ENCODE measurements at regions not wholly inside any gene's neighbourhood (a gene's known extent, or its start where the extent isn't known, plus 50 kb on each side); places are given as distances from the start of the nearest gene placed in this dataset.

DNA sequence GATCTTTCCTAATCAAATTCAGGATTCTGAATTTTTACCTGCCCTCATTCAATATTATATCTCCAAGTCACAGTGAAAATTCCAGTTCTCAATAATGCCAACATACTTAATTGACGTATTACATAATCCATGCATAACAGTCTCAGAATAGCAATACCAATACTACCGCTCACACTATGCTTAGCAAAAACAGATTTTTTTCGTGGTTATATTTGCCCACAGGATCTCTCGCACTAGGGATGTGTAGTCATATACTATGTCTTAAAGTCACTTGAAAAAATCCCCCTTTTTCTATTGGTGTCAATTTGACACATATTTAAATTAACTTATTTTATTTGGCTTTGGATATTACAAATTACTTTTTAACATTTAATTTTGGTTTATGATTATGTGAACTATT, 323.1 kb upstream of the SLC35B3 start:
- Histone ChIP-seq H3K27me3 (ENCODE audit: insufficient read depth, low read length) (no peaks in the 10 kb centered on the region), H2BK15ac (ENCODE audit: low read depth, low read length) (no peak overlapping the region), H4K8ac (replicated peaks; ENCODE audit: insufficient read length, low read depth, low read length) (no peak overlapping the region), H3K56ac (ENCODE audit: insufficient read length, low read depth, low read length) (no peak overlapping the region), H4K20me1 (ENCODE audit: control insufficient read depth, insufficient read depth, insufficient read length) (no peaks in the 10 kb centered on the region), H2BK120ac (ENCODE audit: low read depth, low read length, poor library complexity, severe bottlenecking) (no peak overlapping the region), H3K79me2 (ENCODE audit: insufficient read depth, low read length) (no peaks in the 10 kb centered on the region), H2AFZ (ENCODE audit: low read length) (no peak overlapping the region), H3K27ac (ENCODE audit: insufficient read length, low read depth, low read length) (no peak overlapping the region), H3K4me1 (ENCODE audit: insufficient read depth, low read length) (no peaks in the 10 kb centered on the region), H3K14ac (ENCODE audit: insufficient read depth, low read length) (no peak overlapping the region), H3K18ac (ENCODE audit: insufficient read length, low read depth, low read length) (no peak overlapping the region), H2AK5ac (ENCODE audit: insufficient read length, low read length) (no peak overlapping the region), H2BK12ac (ENCODE audit: insufficient read length, low read depth, low read length) (no peak overlapping the region), H3K23me2 (ENCODE audit: insufficient read length, low read depth, low read length, poor library complexity, severe bottlenecking) (no peaks in the 10 kb centered on the region), H2BK20ac (ENCODE audit: low read depth, low read length, poor library complexity, severe bottlenecking) (no peak overlapping the region), H3K23ac (ENCODE audit: insufficient read length, low read depth, low read length) (no peak overlapping the region), H4K91ac (ENCODE audit: insufficient read length, low read depth, low read length) (no peak overlapping the region), H3K79me1 (ENCODE audit: insufficient read depth, low read depth, low read length, poor library complexity, severe bottlenecking) (no peaks in the 10 kb centered on the region), H3K4ac (ENCODE audit: low read depth, low read length) (no peak overlapping the region), H3K9me3 (ENCODE audit: control insufficient read depth, low read depth, low read length) (no peaks in the 10 kb centered on the region), H3T11ph (ENCODE audit: low read length) (no peak overlapping the region), H2BK5ac (ENCODE audit: insufficient read length, low read length) (no peak overlapping the region), H4K5ac (ENCODE audit: insufficient read length, low read depth, low read length) (no peak overlapping the region), H3K9ac (ENCODE audit: extremely low read depth, insufficient read length, low read length) (no peak overlapping the region), H3K4me2 (ENCODE audit: insufficient read depth, insufficient read length, low read length) (no peak overlapping the region)
- no peak for DNase-seq
- no CpG with 5 or more reads among the region's 4 CpGs for WGBS (ENCODE audit: extremely low coverage, insufficient read length, low lambda C conversion rate)
- H3K9me3 Mint-ChIP-seq = peaks cover 0 to 3% of the 10 kb centered on the region in 2 experiments; a peak in 1 of 5 replicates
- peaks cover 8 to 12% of the 10 kb centered on the region in 2 experiments for H3K4me1 Mint-ChIP-seq
- no peak overlapping the region for H3K4me3 Mint-ChIP-seq
- H3K27ac Mint-ChIP-seq = no peak overlapping the region
- TF ChIP-seq, protein P1, sequence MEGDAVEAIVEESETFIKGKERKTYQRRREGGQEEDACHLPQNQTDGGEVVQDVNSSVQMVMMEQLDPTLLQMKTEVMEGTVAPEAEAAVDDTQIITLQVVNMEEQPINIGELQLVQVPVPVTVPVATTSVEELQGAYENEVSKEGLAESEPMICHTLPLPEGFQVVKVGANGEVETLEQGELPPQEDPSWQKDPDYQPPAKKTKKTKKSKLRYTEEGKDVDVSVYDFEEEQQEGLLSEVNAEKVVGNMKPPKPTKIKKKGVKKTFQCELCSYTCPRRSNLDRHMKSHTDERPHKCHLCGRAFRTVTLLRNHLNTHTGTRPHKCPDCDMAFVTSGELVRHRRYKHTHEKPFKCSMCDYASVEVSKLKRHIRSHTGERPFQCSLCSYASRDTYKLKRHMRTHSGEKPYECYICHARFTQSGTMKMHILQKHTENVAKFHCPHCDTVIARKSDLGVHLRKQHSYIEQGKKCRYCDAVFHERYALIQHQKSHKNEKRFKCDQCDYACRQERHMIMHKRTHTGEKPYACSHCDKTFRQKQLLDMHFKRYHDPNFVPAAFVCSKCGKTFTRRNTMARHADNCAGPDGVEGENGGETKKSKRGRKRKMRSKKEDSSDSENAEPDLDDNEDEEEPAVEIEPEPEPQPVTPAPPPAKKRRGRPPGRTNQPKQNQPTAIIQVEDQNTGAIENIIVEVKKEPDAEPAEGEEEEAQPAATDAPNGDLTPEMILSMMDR (conservative IDR thresholded peaks at IDR 0.05) = no peak
- H3K36me3 Mint-ChIP-seq (ENCODE audit: insufficient read depth in 1 of 3, low read depth in 3 of 3) = no peaks in the 10 kb centered on the region
- H3K27me3 Mint-ChIP-seq (ENCODE audit: low read depth) = no peaks in the 10 kb centered on the region

Data from H9 (cell line).